Suprapubic skin (tissue), 4 donors: ENCODE measurements at regions not wholly inside any gene's neighbourhood (a gene's known extent, or its start where the extent isn't known, plus 50 kb on each side); places are given as distances from the start of the nearest gene placed in this dataset.

Experiments
- DNase-seq, 2 donors: peaks; one replicate each; pipeline ENCODE4 v3.0.0-alpha.2; 2019; ENCODE audit warnings: low spot score in 2 of 2
- H3K27ac ChIP-seq: fragments of 200-600 bp; sonication (generic); one replicate; pipeline ENCODE4 v1.5.1; 2019
- H3K27me3 ChIP-seq: fragments of 200-600 bp; sonication (generic); one replicate; pipeline ENCODE4 v1.5.1; 2019
- H3K36me3 ChIP-seq: fragments of 200-600 bp; sonication (generic); one replicate; pipeline ENCODE4 v1.5.1; 2019
- H3K4me1 ChIP-seq: fragments of 200-600 bp; sonication (generic); one replicate; pipeline ENCODE4 v1.5.1; 2019
- H3K4me3 ChIP-seq: fragments of 200-600 bp; sonication (generic); one replicate; pipeline ENCODE4 v1.5.1; 2019; ENCODE audit warnings: mild to moderate bottlenecking
- H3K9me3 ChIP-seq: fragments of 200-600 bp; sonication (generic); one replicate; pipeline ENCODE4 v1.5.1; 2019
- CTCF ChIP-seq, 2 donors: fragments of 200-600 bp in 1 of 2; fragments of 450-650 bp in 1 of 2; sonication (generic) in 1 of 2; IDR thresholded peaks; one replicate each; pipeline ENCODE4 v1.5.1; 2016 to 2019; ENCODE audit warnings: antibody characterized with exemption in 2 of 2, mild to moderate bottlenecking in 1 of 2, moderate library complexity in 1 of 2
- EP300 ChIP-seq: sonication (generic); formaldehyde crosslinking; IDR thresholded peaks from one replicate; pipeline ENCODE4 v1.6.1; 2017; ENCODE audit warnings: antibody characterized with exemption
- POLR2A ChIP-seq, 2 donors: fragments of 450-650 bp; IDR thresholded peaks; one replicate each; pipeline ENCODE4 v1.6.1; 2017; ENCODE audit warnings: antibody characterized with exemption in 2 of 2, mild to moderate bottlenecking in 2 of 2, moderate library complexity in 2 of 2
- POLR2AphosphoS5 ChIP-seq, 3 donors: sonication (generic); formaldehyde crosslinking; IDR thresholded peaks; one replicate each; pipeline ENCODE4 v1.6.1; 2017; ENCODE audit warnings: antibody characterized with exemption in 3 of 3
- WGBS: methylation state at CpG from one replicate; pipeline ENCODE4 v1.1.5; 2018; 5-methylcytosine and 5-hydroxymethylcytosine counted together

DNA sequence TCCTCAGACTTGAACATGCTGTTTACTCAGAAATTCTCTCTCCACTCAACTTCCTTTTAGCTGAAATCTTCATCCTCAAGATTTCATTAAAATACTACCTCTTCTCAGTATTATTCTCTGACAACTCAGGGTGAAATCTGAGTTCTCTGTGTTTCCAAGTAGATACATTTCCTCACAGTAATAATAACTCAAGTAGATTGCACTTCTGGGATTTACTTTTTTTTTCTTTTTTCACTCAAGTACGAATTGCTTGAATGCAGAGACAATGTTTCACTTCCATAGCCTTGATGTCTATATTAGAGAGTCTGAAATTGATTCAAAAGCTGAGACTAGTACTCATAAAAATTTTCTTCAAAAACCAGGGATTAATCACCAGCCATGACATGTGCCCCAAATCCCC lies 166.4 kb downstream of the SLITRK5 start:
- Histone ChIP-seq H3K4me3 (no peak overlapping the region), H3K36me3 (no peaks in the 10 kb centered on the region), H3K9me3 (no peaks in the 10 kb centered on the region), H3K27ac (no peak overlapping the region), H3K4me1 (no peaks in the 10 kb centered on the region), H3K27me3 (no peaks in the 10 kb centered on the region)
- no peak for TF ChIP-seq CTCF (IDR thresholded peaks at IDR 0.05)
- TF ChIP-seq POLR2A (IDR thresholded peaks at IDR 0.05), result no peak
- no peak for TF ChIP-seq POLR2AphosphoS5 (IDR thresholded peaks at IDR 0.05)
- no peak for TF ChIP-seq EP300
- no peak for DNase-seq
- WGBS, result 34% methylated on average over 1 of the region's 1 CpG

DNA sequence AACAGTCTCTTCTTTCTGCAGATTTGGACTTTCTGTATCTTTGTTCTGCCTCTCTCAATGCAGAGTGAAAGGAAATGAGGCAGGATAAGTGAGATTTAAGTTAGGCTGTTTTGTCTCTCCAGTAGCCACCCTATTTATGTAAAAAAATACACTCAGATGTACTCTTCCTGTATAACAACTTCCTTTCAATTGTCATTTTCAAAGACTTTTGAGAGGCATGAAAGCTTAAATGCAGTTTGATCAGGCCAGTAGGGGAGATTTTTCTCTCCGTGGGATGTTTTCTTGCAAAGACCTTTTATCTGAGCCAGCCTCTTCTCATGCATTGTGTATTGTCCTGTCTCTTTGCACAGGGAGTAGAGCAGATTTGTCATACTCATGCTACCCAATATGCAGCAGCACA lies 166.8 kb downstream of the SLITRK5 start:
- H3K4me1 ChIP-seq, result no peaks in the 10 kb centered on the region
- H3K4me3 ChIP-seq, result no peak overlapping the region
- no peak for DNase-seq
- H3K9me3 ChIP-seq, result no peaks in the 10 kb centered on the region
- TF ChIP-seq EP300 (no peak), CTCF (IDR thresholded peaks at IDR 0.05) (no peak), POLR2AphosphoS5 (IDR thresholded peaks at IDR 0.05) (no peak), POLR2A (IDR thresholded peaks at IDR 0.05) (no peak)
- no peaks in the 10 kb centered on the region for H3K27me3 ChIP-seq
- WGBS, result 63% methylated on average over 1 of the region's 1 CpG
- no peak overlapping the region for H3K27ac ChIP-seq
- no peaks in the 10 kb centered on the region for H3K36me3 ChIP-seq

- no peak for DNase-seq
- Histone ChIP-seq H3K9me3 (no peaks in the 10 kb centered on the region), H3K4me1 (no peaks in the 10 kb centered on the region), H3K4me3 (no peak overlapping the region), H3K36me3 (no peaks in the 10 kb centered on the region), H3K27ac (no peak overlapping the region), H3K27me3 (no peaks in the 10 kb centered on the region)
- WGBS, result 94% methylated on average over 2 of the region's 2 CpGs
- TF ChIP-seq CTCF (IDR thresholded peaks at IDR 0.05), result no peak
- no peak for TF ChIP-seq POLR2AphosphoS5 (IDR thresholded peaks at IDR 0.05)
- no peak for TF ChIP-seq EP300
- TF ChIP-seq POLR2A (IDR thresholded peaks at IDR 0.05), result no peak
Observed at GRCh38 chr13:87851410-87851809, 180.2 kb downstream of the SLITRK5 start.

- no peak for DNase-seq
- H3K27ac ChIP-seq, result no peak overlapping the region
- H3K9me3 ChIP-seq, result no peaks in the 10 kb centered on the region
- no peaks in the 10 kb centered on the region for H3K4me1 ChIP-seq
- 73% methylated on average over 2 of the region's 2 CpGs for WGBS
- no peak overlapping the region for H3K4me3 ChIP-seq
- H3K36me3 ChIP-seq, result no peaks in the 10 kb centered on the region
- TF ChIP-seq POLR2A (IDR thresholded peaks at IDR 0.05) (no peak), CTCF (IDR thresholded peaks at IDR 0.05) (no peak), POLR2AphosphoS5 (IDR thresholded peaks at IDR 0.05) (no peak), EP300 (no peak)
- no peaks in the 10 kb centered on the region for H3K27me3 ChIP-seq
Observed at GRCh38 chr13:87855553-87855952, 184.4 kb downstream of the SLITRK5 start.

DNA sequence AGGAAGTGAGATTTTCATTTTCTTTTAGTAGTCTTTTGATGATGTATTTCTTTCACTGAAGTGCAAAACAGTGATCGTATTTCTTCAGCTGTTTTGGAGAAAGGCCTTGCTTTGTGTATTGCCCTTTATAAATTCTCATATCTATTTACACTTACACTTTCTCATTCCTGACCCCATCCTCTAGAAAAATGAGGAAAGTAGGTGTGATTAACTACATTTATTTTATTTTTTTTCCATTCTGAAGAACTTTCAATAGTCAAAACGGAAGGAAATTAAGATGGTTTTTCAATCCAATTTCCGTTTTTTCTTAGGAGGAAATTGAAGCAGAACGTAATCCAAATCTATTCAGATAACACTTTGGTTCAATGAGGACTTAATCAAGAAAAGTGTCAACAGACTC lies 188.1 kb downstream of the SLITRK5 start:
- Histone ChIP-seq H3K36me3 (no peaks in the 10 kb centered on the region), H3K27ac (no peak overlapping the region), H3K4me1 (no peaks in the 10 kb centered on the region), H3K9me3 (no peaks in the 10 kb centered on the region), H3K27me3 (no peaks in the 10 kb centered on the region), H3K4me3 (no peak overlapping the region)
- WGBS, result 86% methylated on average over 4 of the region's 4 CpGs
- DNase-seq, result no peak
- TF ChIP-seq POLR2A (IDR thresholded peaks at IDR 0.05) (no peak), CTCF (IDR thresholded peaks at IDR 0.05) (no peak), EP300 (no peak), POLR2AphosphoS5 (IDR thresholded peaks at IDR 0.05) (no peak)
